NT2/D1 (cell line): ENCODE measurements at regions not wholly inside any gene's neighbourhood (a gene's known extent, or its start where the extent isn't known, plus 50 kb on each side); places are given as distances from the start of the nearest gene placed in this dataset.

Source experiments
- YY1 ChIP-seq: IDR thresholded peaks from 2 replicates; pipeline ENCODE4 v1.6.1; 2011; ENCODE audit not compliant: insufficient read length, insufficient read depth
- ZNF274 ChIP-seq: IDR thresholded peaks from 2 replicates; pipeline ENCODE4 v1.6.1; 2011; ENCODE audit warnings: mild to moderate bottlenecking, low read depth, low read length

GRCh38 chr3:159364511-159364910 is 562.7 kb downstream of the MFSD1 start:
- TF ChIP-seq ZNF274 (no peak), YY1 (no peak)
